HG03558 (cell line): ENCODE measurements at regions not wholly inside any gene's neighbourhood (a gene's known extent, or its start where the extent isn't known, plus 50 kb on each side); places are given as distances from the start of the nearest gene placed in this dataset.

ENCODE experiments used
- ATAC-seq: cut with Tn5 transposase; IDR thresholded peaks from one replicate; pipeline ENCODE4 v1.9.1; 2021; ENCODE audit warnings: moderate number of reproducible peaks; ENCODE audit not compliant: unreplicated experiment; ENCODE audit errors: extremely low read depth

- ATAC-seq: no peak
These were observed 128.3 kb upstream of the HS6ST1 start for GRCh38 chr2:128446874-128447537.

GRCh38 chr2:128447538-128447995 is 128.9 kb upstream of the HS6ST1 start:
- no peak for ATAC-seq

- ATAC-seq: no peak
These were observed 129.9 kb upstream of the HS6ST1 start for GRCh38 chr2:128448331-128449225.

- ATAC-seq: no peak
These were observed 130.8 kb upstream of the HS6ST1 start for GRCh38 chr2:128449226-128450061.

- ATAC-seq: no peak
These were observed 131.8 kb upstream of the HS6ST1 start for GRCh38 chr2:128450211-128451024.

- no peak for ATAC-seq
These were observed 132.7 kb upstream of the HS6ST1 start for GRCh38 chr2:128451084-128452023.

GRCh38 chr2:128452024-128452411 is 133.3 kb upstream of the HS6ST1 start:
- ATAC-seq: no peak

GRCh38 chr2:128452536-128453530 is 134.2 kb upstream of the HS6ST1 start:
- ATAC-seq: no peak

GRCh38 chr2:128454980-128455720 is 136.5 kb upstream of the HS6ST1 start:
- ATAC-seq: no peak

- ATAC-seq: no peak
These were observed 137.0 kb upstream of the HS6ST1 start for GRCh38 chr2:128455721-128456050.

- ATAC-seq: no peak
These were observed 137.6 kb upstream of the HS6ST1 start for GRCh38 chr2:128456281-128456680.

GRCh38 chr2:128457006-128457604 is 138.4 kb upstream of the HS6ST1 start:
- no peak for ATAC-seq

GRCh38 chr2:128457716-128458115 is 139.0 kb upstream of the HS6ST1 start:
- ATAC-seq: no peak

GRCh38 chr2:128458505-128458904 is 139.8 kb upstream of the HS6ST1 start:
- ATAC-seq: no peak

GRCh38 chr2:128464456-128464855 is 145.8 kb upstream of the HS6ST1 start:
- ATAC-seq: no peak

GRCh38 chr2:128465246-128466170 is 146.8 kb upstream of the HS6ST1 start:
- no peak for ATAC-seq
